CD4-positive, alpha-beta T cell (primary cell): ENCODE measurements at regions not wholly inside any gene's neighbourhood (a gene's known extent, or its start where the extent isn't known, plus 50 kb on each side); places are given as distances from the start of the nearest gene placed in this dataset.

Source experiments
- ATAC-seq: fragments of 200-7000 bp; cut with Tn5 transposase; one replicate; pipeline ENCODE4 v1.10.0; 2022; ENCODE audit warnings: mild to moderate bottlenecking; ENCODE audit not compliant: poor library complexity
- CTCF ChIA-PET: fragments of 350-600 bp; sonication (Branson Sonifier 250); formaldehyde crosslinking; loops from one replicate; lab custom pipeline; 2021; ENCODE audit warnings: antibody characterized with exemption, inconsistent platforms; lab: Charles Lee
- POLR2A ChIA-PET: fragments of 350-600 bp; sonication (Branson Sonifier 250); formaldehyde crosslinking; loops from one replicate; lab custom pipeline; 2021; ENCODE audit warnings: antibody characterized with exemption, inconsistent platforms; lab: Charles Lee
- DNase-seq, 14 experiments: peaks; one replicate each; pipeline ENCODE4 v3.0.0-alpha.2; 2013 to 2020; ENCODE audit warnings: mixed read lengths in 2 of 14
- H3K27ac ChIP-seq, 2 donors: one replicate each; pipeline versions ENCODE4 v1.5.1 to v1.7.0; 2013; ENCODE audit warnings: low read length in 2 of 2, low read depth in 1 of 2, mild to moderate bottlenecking in 1 of 2
- H3K27me3 ChIP-seq, 2 experiments: 1 replicate in 1 of 2; 2 replicates in 1 of 2; pipeline versions ENCODE4 v1.6.1 to v1.7.0; 2013; ENCODE audit warnings: low read length in 2 of 2, control low read depth in 1 of 2, mild to moderate bottlenecking in 1 of 2, moderate library complexity in 1 of 2; ENCODE audit not compliant: insufficient read depth in 2 of 2, control insufficient read depth in 1 of 2
- H3K36me3 ChIP-seq: one replicate; pipeline ENCODE4 v1.6.1; 2013; ENCODE audit warnings: low read length, control low read depth; ENCODE audit not compliant: insufficient read depth
- H3K4me1 ChIP-seq: one replicate; pipeline ENCODE4 v1.6.1; 2013; ENCODE audit warnings: low read length, control low read depth; ENCODE audit not compliant: insufficient read depth
- H3K4me3 ChIP-seq: one replicate; pipeline ENCODE4 v1.5.1; 2013; ENCODE audit warnings: mild to moderate bottlenecking, low read length, moderate library complexity
- H3K9me3 ChIP-seq, 2 experiments: 1 replicate in 1 of 2; 2 replicates in 1 of 2; pipeline versions ENCODE4 v1.6.1 to v1.7.0; 2013; ENCODE audit warnings: low read length in 2 of 2, mild to moderate bottlenecking in 2 of 2, control low read depth in 1 of 2, moderate library complexity in 1 of 2; ENCODE audit not compliant: control insufficient read depth in 1 of 2, insufficient read depth in 1 of 2
- H3K27ac Mint-ChIP-seq: one replicate; pipeline ENCODE4 v1.8.0; 2020; ENCODE audit warnings: mixed read lengths
- H3K27me3 Mint-ChIP-seq: one replicate; pipeline ENCODE4 v1.8.0; 2021; ENCODE audit warnings: mixed read lengths
- H3K36me3 Mint-ChIP-seq: one replicate; pipeline ENCODE4 v1.8.0; 2021; ENCODE audit warnings: low read depth, mixed read lengths
- H3K4me1 Mint-ChIP-seq: one replicate; pipeline ENCODE4 v1.8.0; 2021; ENCODE audit warnings: low read depth, mixed read lengths
- H3K4me3 Mint-ChIP-seq: one replicate; pipeline ENCODE4 v1.8.0; 2020; ENCODE audit warnings: mild to moderate bottlenecking, mixed read lengths
- H3K9me3 Mint-ChIP-seq: one replicate; pipeline ENCODE4 v1.8.0; 2020; ENCODE audit warnings: mixed read lengths
- CTCF ChIP-seq: fragments of 200-600 bp; IDR thresholded peaks from one replicate; pipeline ENCODE4 v1.8.0; 2022; ENCODE audit warnings: antibody characterized with exemption, mild to moderate bottlenecking
- intact Hi-C, 2 experiments: fragments of 100-400 bp; cut with DNase I in 1 of 2; cut with micrococcal nuclease in 1 of 2; formaldehyde crosslinking; loops; one replicate each; pipeline versions ENCODE4 v1.15.1 to v1.9.0; 2023 to 2025; cut with DNase I, micrococcal nuclease

GRCh38 chr1:214952648-214953047 lies 129.9 kb upstream of the KCNK2 start:
- TF ChIP-seq CTCF, result no peak
- H3K4me1 ChIP-seq, result no peaks in the 10 kb centered on the region
- H3K9me3 ChIP-seq, result no peaks in the 10 kb centered on the region
- Mint-ChIP-seq H3K9me3 (no peaks in the 10 kb centered on the region), H3K27ac (no peak overlapping the region), H3K27me3 (peaks cover 4% of the 10 kb centered on the region), H3K4me3 (no peak overlapping the region), H3K4me1 (no peaks in the 10 kb centered on the region), H3K36me3 (no peaks in the 10 kb centered on the region)
- DNase-seq (no peak), ATAC-seq (no peak)
- no peaks in the 10 kb centered on the region for H3K27me3 ChIP-seq
- H3K4me3 ChIP-seq, result no peak overlapping the region
- no peaks in the 10 kb centered on the region for H3K36me3 ChIP-seq
- no peak overlapping the region for H3K27ac ChIP-seq
- ChIA-PET CTCF (no interaction called here), POLR2A (no interaction called here)
- intact Hi-C loops, result no loop called here

- Histone ChIP-seq H3K9me3 (no peaks in the 10 kb centered on the region), H3K4me1 (no peaks in the 10 kb centered on the region), H3K27ac (no peak overlapping the region), H3K27me3 (no peaks in the 10 kb centered on the region), H3K4me3 (no peak overlapping the region), H3K36me3 (no peaks in the 10 kb centered on the region)
- Mint-ChIP-seq H3K27me3 (peaks cover 4% of the 10 kb centered on the region), H3K9me3 (no peaks in the 10 kb centered on the region), H3K36me3 (no peaks in the 10 kb centered on the region), H3K4me1 (no peaks in the 10 kb centered on the region), H3K27ac (no peak overlapping the region), H3K4me3 (no peak overlapping the region)
- CTCF ChIA-PET, result no interaction called here
- intact Hi-C loops, result no loop called here
- POLR2A ChIA-PET, result no interaction called here
- no peak for TF ChIP-seq CTCF
- DNase-seq, result no peak
- no peak for ATAC-seq
These were observed 128.5 kb upstream of the KCNK2 start for GRCh38 chr1:214953901-214954616.

- Histone ChIP-seq H3K27me3 (no peaks in the 10 kb centered on the region), H3K27ac (no peak overlapping the region), H3K4me3 (no peak overlapping the region), H3K4me1 (no peaks in the 10 kb centered on the region), H3K9me3 (no peaks in the 10 kb centered on the region), H3K36me3 (no peaks in the 10 kb centered on the region)
- CTCF ChIA-PET, result no interaction called here
- Mint-ChIP-seq H3K27ac (no peak overlapping the region), H3K36me3 (no peaks in the 10 kb centered on the region), H3K9me3 (no peaks in the 10 kb centered on the region), H3K4me1 (no peaks in the 10 kb centered on the region), H3K4me3 (no peak overlapping the region), H3K27me3 (peaks cover 4% of the 10 kb centered on the region)
- DNase-seq, result no peak
- TF ChIP-seq CTCF, result no peak
- intact Hi-C loops, result no loop called here
- no peak for ATAC-seq
- POLR2A ChIA-PET, result no interaction called here
These were observed 128.0 kb upstream of the KCNK2 start for GRCh38 chr1:214954617-214954949.
